HCT116 (cell line): ENCODE measurements at regions not wholly inside any gene's neighbourhood (a gene's known extent, or its start where the extent isn't known, plus 50 kb on each side); places are given as distances from the start of the nearest gene placed in this dataset.

ENCODE experiments used
- ATAC-seq: fragments of 200-7000 bp; cut with Tn5 transposase; 2 replicates; pipeline ENCODE4 v1.9.1; 2020; ENCODE audit warnings: mild to moderate bottlenecking, moderate library complexity
- BruUV-seq: library from RNA; stranded (reverse); fragments of 400-500 nt; replicated peaks from 2 replicates; lab custom pipeline; 2021; lab: Mats Ljungman, UMichigan
- CTCF ChIA-PET: fragments of 300-600 bp; sonication (Branson Sonifier 250); formaldehyde crosslinking; loops from one replicate; lab custom pipeline; 2021; ENCODE audit warnings: antibody characterized with exemption; lab: Charles Lee
- POLR2A ChIA-PET: fragments of 300-600, 350-600 bp; sonication (Branson Sonifier 250); formaldehyde crosslinking; loops from one replicate; lab custom pipeline; 2021; ENCODE audit warnings: antibody characterized with exemption; lab: Charles Lee
- RAD21 ChIA-PET, 2 experiments: fragments of 300-600 bp; sonication (Branson Sonifier 250); formaldehyde crosslinking; loops; one replicate each; lab custom pipeline; 2023; ENCODE audit warnings: low total read pairs in 2 of 2; ENCODE audit not compliant: uncharacterized antibody in 2 of 2, unreplicated experiment in 2 of 2, low non-redundant PET in 1 of 2; lab: Charles Lee
- DNase-seq: peaks from one replicate; pipeline ENCODE4 v3.0.0-alpha.2; 2010; ENCODE audit warnings: low read depth, low spot score
- H2AFZ ChIP-seq: fragments of 200-600 bp; shearing (Covaris generic), sonication (generic); 2 replicates; pipeline ENCODE4 v1.6.1; 2017; ENCODE audit warnings: low read depth, mixed run types, mixed read lengths, antibody characterized with exemption, low read length; ENCODE audit not compliant: poor library complexity, severe bottlenecking
- H3K27ac ChIP-seq: 2 replicates; pipeline ENCODE4 v1.5.1; 2012; ENCODE audit warnings: low read depth, low read length
- H3K27me3 ChIP-seq: fragments of 200-600 bp; sonication (generic); 2 replicates; pipeline ENCODE4 v1.6.1; 2016; ENCODE audit warnings: mixed run types, low read length, mixed read lengths; ENCODE audit not compliant: insufficient read depth
- H3K36me3 ChIP-seq, 2 experiments: fragments of 200-500 bp in 1 of 2; fragments of 200-600 bp in 1 of 2; sonication (Bioruptor generic) in 1 of 2; sonication (generic) in 1 of 2; 2 replicates each; pipeline versions ENCODE4 v1.5.1 to v1.6.1; 2014 to 2016; ENCODE audit warnings: low read length in 2 of 2, inconsistent platforms in 1 of 2, mixed read lengths in 1 of 2, mixed run types in 1 of 2; ENCODE audit not compliant: insufficient read depth in 2 of 2, control insufficient read depth in 1 of 2
- H3K4me1 ChIP-seq, 2 experiments: fragments of 200-600 bp in 1 of 2; sonication (generic) in 1 of 2; 2 replicates each; pipeline versions ENCODE4 v1.5.1 to v1.6.1; 2012 to 2017; ENCODE audit warnings: low read length in 2 of 2, inconsistent platforms in 1 of 2, mild to moderate bottlenecking in 1 of 2, mixed read lengths in 1 of 2, mixed run types in 1 of 2, moderate library complexity in 1 of 2; ENCODE audit not compliant: insufficient read depth in 2 of 2, control insufficient read depth in 1 of 2
- H3K4me2 ChIP-seq: fragments of 200-600 bp; sonication (generic); 2 replicates; pipeline ENCODE4 v1.6.1; 2017; ENCODE audit warnings: mixed run types, low read length, mixed read lengths
- H3K4me3 ChIP-seq, 2 experiments: fragments of 200-600 bp in 1 of 2; sonication (generic) in 1 of 2; replicated peaks in 1 of 2; 2 replicates each; pipeline ENCODE4 v1.5.1; 2011 to 2016; ENCODE audit warnings: low read length in 2 of 2, control low read depth in 1 of 2, low read depth in 1 of 2, mild to moderate bottlenecking in 1 of 2, mixed read lengths in 1 of 2, mixed run types in 1 of 2
- H3K79me2 ChIP-seq: fragments of 200-600 bp; sonication (generic); 2 replicates; pipeline ENCODE4 v1.6.1; 2017; ENCODE audit warnings: mild to moderate bottlenecking, mixed run types, low read length, moderate library complexity, mixed read lengths; ENCODE audit not compliant: insufficient read depth
- H3K9ac ChIP-seq: fragments of 200-600 bp; sonication (generic); 2 replicates; pipeline ENCODE4 v1.6.1; 2016; ENCODE audit warnings: low read length, mixed read lengths
- H3K9me2 ChIP-seq: fragments of 200-600 bp; sonication (generic), shearing (Covaris generic); 2 replicates; pipeline ENCODE4 v1.6.1; 2017; ENCODE audit warnings: mixed run types, mild to moderate bottlenecking, moderate library complexity; ENCODE audit not compliant: insufficient read depth
- H3K9me3 ChIP-seq, 2 experiments: fragments of 200-500 bp in 1 of 2; fragments of 200-600 bp in 1 of 2; sonication (Bioruptor generic) in 1 of 2; sonication (generic) in 1 of 2; 2 replicates each; pipeline ENCODE4 v1.6.1; 2014 to 2017; ENCODE audit warnings: low read length in 2 of 2, mixed read lengths in 2 of 2, inconsistent platforms in 1 of 2, low read depth in 1 of 2, mild to moderate bottlenecking in 1 of 2, mixed run types in 1 of 2, moderate library complexity in 1 of 2; ENCODE audit not compliant: control insufficient read depth in 1 of 2, insufficient read depth in 1 of 2
- H4K20me1 ChIP-seq: fragments of 200-600 bp; sonication (generic), shearing (Covaris generic); 2 replicates; pipeline ENCODE4 v1.6.1; 2017; ENCODE audit warnings: mixed run types, mild to moderate bottlenecking, moderate library complexity; ENCODE audit not compliant: insufficient read depth
- ATF3 ChIP-seq: IDR thresholded peaks from 2 replicates; pipeline ENCODE4 v1.6.1; 2012
- CEBPB ChIP-seq: IDR thresholded peaks from 2 replicates; pipeline ENCODE4 v1.6.1; 2012; ENCODE audit warnings: low read depth
- ELF1 ChIP-seq: IDR thresholded peaks from 2 replicates; pipeline ENCODE4 v1.6.1; 2012; ENCODE audit warnings: low read depth, borderline replicate concordance
- EZH2 ChIP-seq: fragments of 200-600 bp; sonication (generic); IDR thresholded peaks from 2 replicates; pipeline ENCODE4 v1.6.1; 2017; ENCODE audit warnings: antibody characterized with exemption, mixed run types
- EZH2phosphoT487 ChIP-seq: fragments of 200-600 bp; IDR thresholded peaks from 2 replicates; pipeline ENCODE4 v1.6.1; 2018; ENCODE audit warnings: antibody characterized with exemption, borderline replicate concordance
- JUND ChIP-seq: IDR thresholded peaks from 2 replicates; pipeline ENCODE4 v1.6.1; 2012
- POLR2A ChIP-seq: IDR thresholded peaks from 2 replicates; pipeline ENCODE4 v1.7.0; 2011; ENCODE audit warnings: borderline replicate concordance; ENCODE audit not compliant: insufficient read depth, insufficient read length; ENCODE audit errors: extremely low read depth
- POLR2AphosphoS5 ChIP-seq: IDR thresholded peaks from 2 replicates; pipeline ENCODE4 v1.6.1; 2011; ENCODE audit warnings: mild to moderate bottlenecking, low read depth, low read length, moderate library complexity
- RAD21 ChIP-seq: IDR thresholded peaks from 2 replicates; pipeline ENCODE4 v1.6.1; 2012; ENCODE audit warnings: low read depth, mild to moderate bottlenecking
- REST ChIP-seq: IDR thresholded peaks from 2 replicates; pipeline ENCODE4 v1.6.1; 2012; ENCODE audit warnings: low read depth
- SIN3A ChIP-seq: IDR thresholded peaks from 2 replicates; pipeline ENCODE4 v1.6.1; 2012; ENCODE audit warnings: low read depth
- SP1 ChIP-seq: IDR thresholded peaks from 2 replicates; pipeline ENCODE4 v1.6.1; 2012; ENCODE audit warnings: low read depth
- SRF ChIP-seq: IDR thresholded peaks from 2 replicates; pipeline ENCODE4 v1.6.1; 2012; ENCODE audit warnings: low read depth
- ZBTB33 ChIP-seq: IDR thresholded peaks from 2 replicates; pipeline ENCODE4 v1.6.1; 2011; ENCODE audit warnings: mild to moderate bottlenecking, low read length, moderate library complexity; ENCODE audit not compliant: insufficient replicate concordance; ENCODE audit errors: extremely low read depth
- ZFX ChIP-seq: fragments of 450-650 bp; IDR thresholded peaks from 2 replicates; pipeline ENCODE4 v1.6.1; 2017
- intact Hi-C: fragments of 100-400 bp; cut with micrococcal nuclease; formaldehyde crosslinking; loops from 2 replicates; pipeline ENCODE4 v1.10.0; 2022

GRCh38 chr7:35420656-35421055, 166.8 kb upstream of the TBX20 start:
- intact Hi-C loops = no loop called here
- POLR2A ChIA-PET = no interaction called here
- Histone ChIP-seq H4K20me1 (no peaks in the 10 kb centered on the region), H3K4me1 (no peaks in the 10 kb centered on the region), H2AFZ (no peak overlapping the region), H3K36me3 (no peaks in the 10 kb centered on the region), H3K79me2 (no peaks in the 10 kb centered on the region), H3K27me3 (peaks cover 11% of the 10 kb centered on the region; the same call in 1 of the 2 replicates), H3K4me3 (no peak overlapping the region), H3K9ac (no peak overlapping the region), H3K4me2 (no peak overlapping the region), H3K9me3 (no peaks in the 10 kb centered on the region), H3K27ac (no peak overlapping the region), H3K9me2 (no peaks in the 10 kb centered on the region)
- CTCF ChIA-PET = interaction anchor here (1.1 to 1.3 kb wide), 2 partner anchors 10 to 204 kb away, joined by 3 to 4 read pairs; no protein-coding TSS in a partner anchor
- ATAC-seq (no peak), DNase-seq (no peak)
- TF ChIP-seq POLR2AphosphoS5 (no peak), JUND (no peak), CEBPB (no peak), ELF1 (no peak), ZFX (no peak), POLR2A (no peak), REST (no peak), ZBTB33 (no peak), EZH2 (no peak), ATF3 (no peak), RAD21 (no peak), SP1 (no peak), SRF (no peak), SIN3A (no peak), EZH2phosphoT487 (no peak)
- RAD21 ChIA-PET = no interaction called here
- no TSS peak for BruUV-seq
